ENCODE measurements at regions not wholly inside any gene's neighbourhood (a gene's known extent, or its start where the extent isn't known, plus 50 kb on each side); places are given as distances from the start of the nearest gene placed in this dataset.

GRCh38 chr7:41536122-41536872 lies 166.6 kb downstream of the INHBA start:
- no peak for DNase-seq (ENCODE audit: low spot score)

- DNase-seq (ENCODE audit: low spot score): no peak
These were observed 173.1 kb downstream of the INHBA start for GRCh38 chr7:41529831-41530230.

- no peak for DNase-seq (ENCODE audit: low spot score)
These were observed 178.0 kb downstream of the INHBA start for GRCh38 chr7:41524876-41525275.

GRCh38 chr7:41520445-41520844 lies 182.4 kb downstream of the INHBA start:
- no peak for DNase-seq (ENCODE audit: low spot score)

GRCh38 chr7:41517771-41518170 lies 185.1 kb downstream of the INHBA start:
- DNase-seq (ENCODE audit: low spot score): no peak

GRCh38 chr7:41508755-41509154 lies 194.1 kb downstream of the INHBA start:
- no peak for DNase-seq (ENCODE audit: low spot score)

- DNase-seq (ENCODE audit: low spot score): no peak
These were observed 195.1 kb downstream of the INHBA start for GRCh38 chr7:41507686-41508268.

- DNase-seq (ENCODE audit: low spot score): no peak
These were observed 198.5 kb downstream of the INHBA start for GRCh38 chr7:41504214-41504980.

- DNase-seq (ENCODE audit: low spot score): no peak
These were observed 199.5 kb downstream of the INHBA start for GRCh38 chr7:41503438-41503837.

- no peak for DNase-seq (ENCODE audit: low spot score)
These were observed 201.4 kb downstream of the INHBA start for GRCh38 chr7:41501466-41501865.

- DNase-seq (ENCODE audit: low spot score): no peak
These were observed 201.9 kb downstream of the INHBA start for GRCh38 chr7:41501006-41501405.

GRCh38 chr7:41492603-41493002 lies 210.3 kb downstream of the INHBA start:
- DNase-seq (ENCODE audit: low spot score): no peak

GRCh38 chr7:41491883-41492471 lies 210.9 kb downstream of the INHBA start:
- DNase-seq (ENCODE audit: low spot score): no peak

GRCh38 chr7:41491308-41491707 lies 211.6 kb downstream of the INHBA start:
- no peak for DNase-seq (ENCODE audit: low spot score)

- no peak for DNase-seq (ENCODE audit: low spot score)
These were observed 213.0 kb downstream of the INHBA start for GRCh38 chr7:41489885-41490284.

GRCh38 chr7:41487229-41487940 lies 215.5 kb downstream of the INHBA start:
- DNase-seq (ENCODE audit: low spot score): no peak

- DNase-seq (ENCODE audit: low spot score): no peak
These were observed 221.5 kb downstream of the INHBA start for GRCh38 chr7:41481353-41481752.

- no peak for DNase-seq (ENCODE audit: low spot score)
These were observed 224.7 kb downstream of the INHBA start for GRCh38 chr7:41478187-41478586.

- DNase-seq (ENCODE audit: low spot score): no peak
These were observed 226.5 kb downstream of the INHBA start for GRCh38 chr7:41476460-41476803.

- DNase-seq (ENCODE audit: low spot score): no peak
These were observed 227.0 kb downstream of the INHBA start for GRCh38 chr7:41475801-41476459.

GRCh38 chr7:41472427-41473125 lies 230.3 kb downstream of the INHBA start:
- DNase-seq (ENCODE audit: low spot score): no peak

All from A172 (cell line).